ENCODE measurements at regions not wholly inside any gene's neighbourhood (a gene's known extent, or its start where the extent isn't known, plus 50 kb on each side); places are given as distances from the start of the nearest gene placed in this dataset.

DNA sequence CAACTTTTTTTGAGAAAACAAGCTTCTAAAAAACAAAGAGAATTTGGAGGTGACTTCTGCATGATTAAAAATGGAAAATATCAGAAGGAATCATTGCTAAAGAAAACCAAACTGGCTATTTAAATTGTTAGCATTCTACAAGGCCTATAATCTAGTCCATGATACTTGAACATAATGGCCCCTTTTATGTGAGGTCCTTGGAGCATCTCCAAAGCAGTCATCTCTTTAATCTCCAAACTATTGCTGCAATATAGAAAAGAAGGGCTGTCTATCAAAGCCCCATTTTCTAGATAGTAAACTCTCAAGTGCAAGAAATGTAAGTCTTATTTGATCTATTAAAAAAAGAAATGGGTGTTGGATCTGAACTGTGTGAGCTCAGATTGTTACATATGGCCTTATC, 615.1 kb downstream of the CENPC start:
- CTCF ChIA-PET (ENCODE audit: low intra/inter-chr PET ratio, low total read pairs) = no interaction called here
- no peaks in the 10 kb centered on the region for H3K4me1 ChIP-seq (ENCODE audit: insufficient read depth, low read length)
- H3K4me3 ChIP-seq (replicated peaks in 1 of 3; ENCODE audit: insufficient read depth in 1 of 3, low read depth in 2 of 3, low read length in 3 of 3) = no peak overlapping the region
- BruUV-seq (replicated peaks) = no TSS peak
- H3K4me2 ChIP-seq (ENCODE audit: low read depth, low read length) = no peak overlapping the region
- ATAC-seq (no peak), DNase-seq (ENCODE audit: low spot score) (no peak), FAIRE-seq (no peak)
- POLR2A ChIA-PET = no interaction called here
- no peaks in the 10 kb centered on the region for H4K20me1 ChIP-seq (ENCODE audit: insufficient read depth, low read length)
- TF ChIP-seq ZNF335 (CRISPR knock-in tag; IDR thresholded peaks at IDR 0.05) (no peak), IRX3 (CRISPR knock-in tag; IDR thresholded peaks at IDR 0.05; ENCODE audit: borderline replicate concordance, low read depth) (no peak), IKZF5 (CRISPR knock-in tag; IDR thresholded peaks at IDR 0.05) (no peak), ARNT (IDR thresholded peaks at IDR 0.05) (no peak), FOXA1 (IDR thresholded peaks at IDR 0.05) (no peak), FOXA1 (CRISPR knock-in tag; IDR thresholded peaks at IDR 0.05) (no peak), ZMAT3 (CRISPR knock-in tag; conservative IDR thresholded peaks at IDR 0.05) (no peak), ZNF574 (CRISPR knock-in tag; IDR thresholded peaks at IDR 0.05) (no peak), PHB2 (IDR thresholded peaks at IDR 0.05; ENCODE audit: partially characterized antibody) (no peak), NCOA2 (CRISPR knock-in tag; IDR thresholded peaks at IDR 0.05) (no peak), ERF (CRISPR knock-in tag; IDR thresholded peaks at IDR 0.05) (no peak), U2AF1 (optimal IDR thresholded peaks at IDR 0.05; ENCODE audit: low read depth, low read length) (no peak), ZNF124 (CRISPR knock-in tag; IDR thresholded peaks at IDR 0.05) (no peak), ZNF362 (CRISPR knock-in tag; IDR thresholded peaks at IDR 0.05; ENCODE audit: borderline replicate concordance) (no peak)
- H3K36me3 ChIP-seq (replicated peaks in 1 of 2; ENCODE audit: control insufficient read depth in 1 of 2, insufficient read depth in 2 of 2, low read length in 2 of 2) = no peaks in the 10 kb centered on the region
- no peaks in the 10 kb centered on the region for H3K79me2 ChIP-seq (ENCODE audit: insufficient read depth, low read length)
- H3K9me3 ChIP-seq (ENCODE audit: low read length) = no peaks in the 10 kb centered on the region
- H3K9ac ChIP-seq (ENCODE audit: insufficient read depth, low read depth, low read length) = no peak overlapping the region
- intact Hi-C loops (cut with micrococcal nuclease; ENCODE audit: unreplicated experiment) = no loop called here
- H2AFZ ChIP-seq (ENCODE audit: low read length) = no peak overlapping the region
- no peak overlapping the region for H3K27ac ChIP-seq (ENCODE audit: extremely low read length, insufficient read depth, low read length)
- in situ Hi-C loops (cut with HindIII; ENCODE audit: extremely low pct_ligation_motif_present, low pct_unique_long_range_greater_than_20kb) = no loop called here
- no peaks in the 10 kb centered on the region for H3K27me3 ChIP-seq (ENCODE audit: control insufficient read depth in 1 of 2, insufficient read depth in 2 of 2, low read length in 2 of 2)

Measured in HepG2 (cell line).